HEK293T (cell line): ENCODE measurements at regions not wholly inside any gene's neighbourhood (a gene's known extent, or its start where the extent isn't known, plus 50 kb on each side); places are given as distances from the start of the nearest gene placed in this dataset.

Experiments used
- ARNT ChIP-seq: fragments of 450-650 bp; IDR thresholded peaks from 2 replicates; pipeline ENCODE4 v1.6.1; 2017; ENCODE audit warnings: mild to moderate bottlenecking
- BHLHE40 ChIP-seq: fragments of 450-650 bp; IDR thresholded peaks from 2 replicates; pipeline ENCODE4 v1.6.1; 2016; ENCODE audit warnings: mild to moderate bottlenecking, moderate library complexity, borderline replicate concordance
- FOXA1 ChIP-seq: fragments of 450-650 bp; IDR thresholded peaks from 2 replicates; pipeline ENCODE4 v1.6.1; 2016; ENCODE audit warnings: mild to moderate bottlenecking
- NFRKB ChIP-seq: fragments of 450-650 bp; IDR thresholded peaks from 2 replicates; pipeline ENCODE4 v1.6.1; 2016; ENCODE audit warnings: mild to moderate bottlenecking, moderate library complexity
- SP1 ChIP-seq: fragments of 450-650 bp; IDR thresholded peaks from 2 replicates; pipeline ENCODE4 v1.6.1; 2017
- SUZ12 ChIP-seq: fragments of 450-650 bp; IDR thresholded peaks from 2 replicates; pipeline ENCODE4 v1.6.1; 2016; ENCODE audit warnings: mild to moderate bottlenecking
- TARDBP ChIP-seq: fragments of 450-650 bp; IDR thresholded peaks from 2 replicates; pipeline ENCODE4 v1.6.1; 2016
- ZNF384 ChIP-seq: fragments of 450-650 bp; IDR thresholded peaks from 2 replicates; pipeline ENCODE4 v1.6.1; 2016

- no peak for TF ChIP-seq TARDBP
- no peak for TF ChIP-seq FOXA1
- TF ChIP-seq SUZ12, result no peak
- TF ChIP-seq NFRKB, result no peak
- no peak for TF ChIP-seq SP1
- no peak for TF ChIP-seq ARNT
- no peak for TF ChIP-seq BHLHE40
- no peak for TF ChIP-seq ZNF384
Measured at GRCh38 chr2:102092535-102092934, 50.0 kb upstream of the IL1R1 start.
